Ishikawa (cell line): ENCODE measurements at regions not wholly inside any gene's neighbourhood (a gene's known extent, or its start where the extent isn't known, plus 50 kb on each side); places are given as distances from the start of the nearest gene placed in this dataset.

Source experiments
- CEBPB ChIP-seq: IDR thresholded peaks from 2 replicates; pipeline ENCODE4 v1.6.1; 2012
- CREB1 ChIP-seq: IDR thresholded peaks from 2 replicates; pipeline ENCODE4 v1.6.1; 2012; ENCODE audit warnings: low read depth
- EGR1 ChIP-seq: IDR thresholded peaks from 2 replicates; pipeline ENCODE4 v1.6.1; 2012
- EP300 ChIP-seq: IDR thresholded peaks from 2 replicates; pipeline ENCODE4 v1.6.1; 2012; ENCODE audit warnings: borderline replicate concordance
- FOXM1 ChIP-seq: IDR thresholded peaks from 2 replicates; pipeline ENCODE4 v1.6.1; 2012; ENCODE audit warnings: low read depth, borderline replicate concordance
- MAX ChIP-seq: IDR thresholded peaks from 2 replicates; pipeline ENCODE4 v1.6.1; 2012
- NFIC ChIP-seq: IDR thresholded peaks from 2 replicates; pipeline ENCODE4 v1.6.1; 2012
- RAD21 ChIP-seq: IDR thresholded peaks from 2 replicates; pipeline ENCODE4 v1.6.1; 2012; ENCODE audit warnings: low read depth
- REST ChIP-seq: IDR thresholded peaks from 2 replicates; pipeline ENCODE4 v1.6.1; 2012; ENCODE audit warnings: low read depth, mild to moderate bottlenecking
- TAF1 ChIP-seq: IDR thresholded peaks from 2 replicates; pipeline ENCODE4 v1.6.1; 2012; ENCODE audit warnings: low read depth, mild to moderate bottlenecking
- TCF12 ChIP-seq: IDR thresholded peaks from 2 replicates; pipeline ENCODE4 v1.6.1; 2012; ENCODE audit warnings: low read depth
- TEAD4 ChIP-seq: IDR thresholded peaks from 2 replicates; pipeline ENCODE4 v1.6.1; 2012
- USF1 ChIP-seq: IDR thresholded peaks from 2 replicates; pipeline ENCODE4 v1.6.1; 2012
- YY1 ChIP-seq: IDR thresholded peaks from 2 replicates; pipeline ENCODE4 v1.6.1; 2012; ENCODE audit warnings: low read depth
- ZBTB7A ChIP-seq: IDR thresholded peaks from 2 replicates; pipeline ENCODE4 v1.6.1; 2012; ENCODE audit warnings: low read depth

- no peak for TF ChIP-seq NFIC
- TF ChIP-seq FOXM1, result no peak
Measured at GRCh38 chr6:92297101-92297500, 1122.3 kb downstream of the EPHA7 start.

- TF ChIP-seq YY1, result no peak
- TF ChIP-seq RAD21, result no peak
- TF ChIP-seq REST, result no peak
- TF ChIP-seq EGR1, result no peak
- TF ChIP-seq FOXM1, result no peak
- TF ChIP-seq TAF1, result no peak
- TF ChIP-seq NFIC, result no peak
- TF ChIP-seq USF1, result no peak
- TF ChIP-seq MAX, result no peak
Measured at GRCh38 chr6:92292067-92292466, 1127.3 kb downstream of the EPHA7 start.

GRCh38 chr6:92289831-92290230 is 1129.5 kb downstream of the EPHA7 start:
- TF ChIP-seq TAF1, result no peak
- TF ChIP-seq MAX, result no peak
- TF ChIP-seq REST, result no peak
- TF ChIP-seq ZBTB7A, result no peak
- no peak for TF ChIP-seq USF1
- TF ChIP-seq CEBPB, result no peak
- no peak for TF ChIP-seq TCF12
- TF ChIP-seq RAD21, result no peak

- TF ChIP-seq MAX (no peak), RAD21 (no peak), TAF1 (no peak), USF1 (no peak), ZBTB7A (no peak), FOXM1 (no peak), CREB1 (no peak), TEAD4 (no peak), CEBPB (no peak), REST (no peak), TCF12 (no peak), EGR1 (no peak), YY1 (no peak), NFIC (no peak), EP300 (no peak)
Measured at GRCh38 chr6:92281571-92282076, 1137.7 kb downstream of the EPHA7 start.

GRCh38 chr6:92275150-92275549 is 1144.2 kb downstream of the EPHA7 start:
- TF ChIP-seq CREB1, result no peak
- no peak for TF ChIP-seq MAX
- no peak for TF ChIP-seq ZBTB7A
- no peak for TF ChIP-seq RAD21
- TF ChIP-seq USF1, result no peak
- no peak for TF ChIP-seq NFIC
- TF ChIP-seq EP300, result no peak
- TF ChIP-seq CEBPB, result no peak
- no peak for TF ChIP-seq TAF1
- TF ChIP-seq REST, result no peak
- TF ChIP-seq YY1, result no peak
- no peak for TF ChIP-seq TEAD4
- no peak for TF ChIP-seq FOXM1
- no peak for TF ChIP-seq TCF12
